ENCODE measurements at regions not wholly inside any gene's neighbourhood (a gene's known extent, or its start where the extent isn't known, plus 50 kb on each side); places are given as distances from the start of the nearest gene placed in this dataset.

DNA sequence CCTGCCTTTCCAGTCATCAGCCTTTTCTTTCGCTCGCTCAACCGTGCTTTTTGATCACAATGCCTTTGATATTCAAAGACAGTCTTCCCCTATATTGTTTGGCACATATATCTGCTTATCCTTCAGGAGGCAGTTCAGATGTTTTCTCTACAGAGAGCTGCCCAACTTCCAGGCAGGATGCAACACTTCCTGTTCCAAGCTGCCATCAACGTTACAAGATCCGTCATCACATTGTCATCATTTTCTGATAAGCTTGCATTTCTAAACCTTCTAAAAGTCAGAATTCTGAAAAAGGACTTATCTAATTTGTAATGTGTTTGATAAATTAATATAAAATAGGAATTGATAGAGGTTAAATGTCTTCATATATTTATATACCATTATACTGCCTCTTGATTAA lies 574.2 kb downstream of the TBC1D4 start:
- Histone ChIP-seq H3K4me3 (ENCODE audit: low read depth, low read length, poor library complexity, severe bottlenecking) (no peak overlapping the region), H3K27ac (ENCODE audit: low read depth, low read length, poor library complexity, severe bottlenecking) (no peak overlapping the region), H3K27me3 (replicated peaks; ENCODE audit: insufficient read depth, low read depth, low read length, poor library complexity) (no peaks in the 10 kb centered on the region), H3K9me3 (ENCODE audit: low read depth, low read length, poor library complexity, severe bottlenecking) (no peaks in the 10 kb centered on the region), H3K4me1 (ENCODE audit: insufficient read depth, low read length, poor library complexity, severe bottlenecking) (no peaks in the 10 kb centered on the region), H3K36me3 (ENCODE audit: insufficient read depth, low read length, poor library complexity, severe bottlenecking) (no peaks in the 10 kb centered on the region)
- no peak for DNase-seq (ENCODE audit: low spot score)
- BruUV-seq (replicated peaks), result no TSS peak
- POLR2A ChIA-PET (ENCODE audit: low non-redundant PET), result no interaction called here
- intact Hi-C loops (cut with micrococcal nuclease; ENCODE audit: unreplicated experiment), result no loop called here
- CTCF ChIA-PET, result no interaction called here
- TF ChIP-seq, protein P1, sequence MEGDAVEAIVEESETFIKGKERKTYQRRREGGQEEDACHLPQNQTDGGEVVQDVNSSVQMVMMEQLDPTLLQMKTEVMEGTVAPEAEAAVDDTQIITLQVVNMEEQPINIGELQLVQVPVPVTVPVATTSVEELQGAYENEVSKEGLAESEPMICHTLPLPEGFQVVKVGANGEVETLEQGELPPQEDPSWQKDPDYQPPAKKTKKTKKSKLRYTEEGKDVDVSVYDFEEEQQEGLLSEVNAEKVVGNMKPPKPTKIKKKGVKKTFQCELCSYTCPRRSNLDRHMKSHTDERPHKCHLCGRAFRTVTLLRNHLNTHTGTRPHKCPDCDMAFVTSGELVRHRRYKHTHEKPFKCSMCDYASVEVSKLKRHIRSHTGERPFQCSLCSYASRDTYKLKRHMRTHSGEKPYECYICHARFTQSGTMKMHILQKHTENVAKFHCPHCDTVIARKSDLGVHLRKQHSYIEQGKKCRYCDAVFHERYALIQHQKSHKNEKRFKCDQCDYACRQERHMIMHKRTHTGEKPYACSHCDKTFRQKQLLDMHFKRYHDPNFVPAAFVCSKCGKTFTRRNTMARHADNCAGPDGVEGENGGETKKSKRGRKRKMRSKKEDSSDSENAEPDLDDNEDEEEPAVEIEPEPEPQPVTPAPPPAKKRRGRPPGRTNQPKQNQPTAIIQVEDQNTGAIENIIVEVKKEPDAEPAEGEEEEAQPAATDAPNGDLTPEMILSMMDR (conservative IDR thresholded peaks at IDR 0.05; ENCODE audit: low read depth, low read length), result no peak
- TF ChIP-seq EZH2 (IDR thresholded peaks at IDR 0.05; ENCODE audit: borderline replicate concordance, low read depth, low read length, poor library complexity, severe bottlenecking), result no peak

- Histone ChIP-seq H3K27me3 (replicated peaks; ENCODE audit: insufficient read depth, low read depth, low read length, poor library complexity) (no peaks in the 10 kb centered on the region), H3K36me3 (ENCODE audit: insufficient read depth, low read length, poor library complexity, severe bottlenecking) (no peaks in the 10 kb centered on the region), H3K4me3 (ENCODE audit: low read depth, low read length, poor library complexity, severe bottlenecking) (no peak overlapping the region), H3K27ac (ENCODE audit: low read depth, low read length, poor library complexity, severe bottlenecking) (no peak overlapping the region), H3K9me3 (ENCODE audit: low read depth, low read length, poor library complexity, severe bottlenecking) (no peaks in the 10 kb centered on the region), H3K4me1 (ENCODE audit: insufficient read depth, low read length, poor library complexity, severe bottlenecking) (no peaks in the 10 kb centered on the region)
- DNase-seq (ENCODE audit: low spot score), result no peak
- CTCF ChIA-PET, result no interaction called here
- BruUV-seq (replicated peaks), result no TSS peak
- TF ChIP-seq, protein P1 (conservative IDR thresholded peaks at IDR 0.05; ENCODE audit: low read depth, low read length), result no peak
- no peak for TF ChIP-seq EZH2 (IDR thresholded peaks at IDR 0.05; ENCODE audit: borderline replicate concordance, low read depth, low read length, poor library complexity, severe bottlenecking)
- intact Hi-C loops (cut with micrococcal nuclease; ENCODE audit: unreplicated experiment), result no loop called here
- POLR2A ChIA-PET (ENCODE audit: low non-redundant PET), result no interaction called here
Measured at GRCh38 chr13:74904556-74904955, 577.4 kb downstream of the TBC1D4 start.

DNA sequence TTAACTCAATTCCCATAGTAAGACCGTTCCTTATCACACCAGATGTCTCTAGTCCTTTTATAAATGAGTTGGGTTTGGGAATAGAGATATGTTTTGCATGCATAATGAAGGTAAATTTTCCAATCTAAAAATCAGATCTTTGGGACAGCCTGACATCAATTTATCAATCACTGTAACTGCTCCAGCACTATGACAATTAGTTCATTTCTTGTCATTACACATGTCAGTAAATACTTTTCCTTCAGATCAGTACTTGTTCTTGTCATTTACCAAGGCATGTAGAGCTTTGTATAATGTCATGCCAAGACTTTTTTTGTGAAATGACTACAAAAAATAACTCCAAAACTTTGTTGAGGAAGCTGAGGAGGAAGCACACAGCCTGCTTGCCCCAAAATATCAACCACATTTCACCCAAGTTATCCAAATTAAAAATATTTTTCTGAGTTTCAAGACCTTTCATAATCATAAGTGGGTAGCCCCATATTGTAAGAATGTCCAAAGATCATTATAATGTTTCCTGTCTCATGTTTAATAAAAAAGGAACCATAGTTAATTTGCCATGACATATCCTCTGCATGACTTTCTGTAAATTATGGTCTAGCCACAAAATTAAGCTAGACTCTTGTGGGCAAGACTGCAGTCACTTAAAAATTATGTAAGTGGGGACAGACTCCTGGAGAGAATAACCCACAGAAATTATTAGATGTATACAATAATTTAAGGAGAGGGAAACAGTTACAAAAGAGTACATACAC lies 586.8 kb downstream of the TBC1D4 start:
- Histone ChIP-seq H3K27me3 (replicated peaks; ENCODE audit: insufficient read depth, low read depth, low read length, poor library complexity) (no peaks in the 10 kb centered on the region), H3K4me3 (ENCODE audit: low read depth, low read length, poor library complexity, severe bottlenecking) (no peak overlapping the region), H3K4me1 (ENCODE audit: insufficient read depth, low read length, poor library complexity, severe bottlenecking) (no peaks in the 10 kb centered on the region), H3K36me3 (ENCODE audit: insufficient read depth, low read length, poor library complexity, severe bottlenecking) (no peaks in the 10 kb centered on the region), H3K27ac (ENCODE audit: low read depth, low read length, poor library complexity, severe bottlenecking) (no peak overlapping the region), H3K9me3 (ENCODE audit: low read depth, low read length, poor library complexity, severe bottlenecking) (no peaks in the 10 kb centered on the region)
- no peak for TF ChIP-seq EZH2 (IDR thresholded peaks at IDR 0.05; ENCODE audit: borderline replicate concordance, low read depth, low read length, poor library complexity, severe bottlenecking)
- TF ChIP-seq, protein P1 (conservative IDR thresholded peaks at IDR 0.05; ENCODE audit: low read depth, low read length), result no peak
- BruUV-seq (replicated peaks), result no TSS peak
- CTCF ChIA-PET, result no interaction called here
- DNase-seq (ENCODE audit: low spot score), result no peak
- POLR2A ChIA-PET (ENCODE audit: low non-redundant PET), result no interaction called here
- intact Hi-C loops (cut with micrococcal nuclease; ENCODE audit: unreplicated experiment), result no loop called here
